ENCODE measurements at regions not wholly inside any gene's neighbourhood (a gene's known extent, or its start where the extent isn't known, plus 50 kb on each side); places are given as distances from the start of the nearest gene placed in this dataset.

GRCh38 chr12:107459641-107460040 lies 226.0 kb upstream of the PWP1 start:
- H3K27me3 Mint-ChIP-seq (ENCODE audit: low read depth): no peaks in the 10 kb centered on the region
- Histone ChIP-seq H3K27ac (ENCODE audit: insufficient read length, low read depth, low read length) (no peak overlapping the region), H3K79me2 (ENCODE audit: insufficient read depth, low read length) (no peaks in the 10 kb centered on the region), H3K4me2 (ENCODE audit: insufficient read depth, insufficient read length, low read length) (no peak overlapping the region), H2BK20ac (ENCODE audit: low read depth, low read length, poor library complexity, severe bottlenecking) (no peak overlapping the region), H2AFZ (ENCODE audit: low read length) (no peak overlapping the region), H3K18ac (ENCODE audit: insufficient read length, low read depth, low read length) (no peak overlapping the region), H4K8ac (replicated peaks; ENCODE audit: insufficient read length, low read depth, low read length) (no peak overlapping the region), H3T11ph (ENCODE audit: low read length) (no peak overlapping the region), H3K56ac (ENCODE audit: insufficient read length, low read depth, low read length) (no peak overlapping the region), H2BK15ac (ENCODE audit: low read depth, low read length) (no peak overlapping the region), H2BK12ac (ENCODE audit: insufficient read length, low read depth, low read length) (no peak overlapping the region), H3K4ac (ENCODE audit: low read depth, low read length) (no peak overlapping the region), H3K27me3 (ENCODE audit: insufficient read depth, low read length) (no peaks in the 10 kb centered on the region), H4K20me1 (ENCODE audit: control insufficient read depth, insufficient read depth, insufficient read length) (no peaks in the 10 kb centered on the region), H3K23ac (ENCODE audit: insufficient read length, low read depth, low read length) (no peak overlapping the region), H4K91ac (ENCODE audit: insufficient read length, low read depth, low read length) (no peak overlapping the region), H4K5ac (ENCODE audit: insufficient read length, low read depth, low read length) (no peak overlapping the region), H2AK5ac (ENCODE audit: insufficient read length, low read length) (no peak overlapping the region), H3K4me1 (ENCODE audit: insufficient read depth, low read length) (no peaks in the 10 kb centered on the region), H3K79me1 (ENCODE audit: insufficient read depth, low read depth, low read length, poor library complexity, severe bottlenecking) (no peaks in the 10 kb centered on the region), H3K9ac (ENCODE audit: extremely low read depth, insufficient read length, low read length) (no peak overlapping the region), H3K9me3 (ENCODE audit: control insufficient read depth, low read depth, low read length) (no peaks in the 10 kb centered on the region), H3K14ac (ENCODE audit: insufficient read depth, low read length) (no peak overlapping the region), H3K23me2 (ENCODE audit: insufficient read length, low read depth, low read length, poor library complexity, severe bottlenecking) (no peaks in the 10 kb centered on the region), H2BK5ac (ENCODE audit: insufficient read length, low read length) (no peak overlapping the region), H2BK120ac (ENCODE audit: low read depth, low read length, poor library complexity, severe bottlenecking) (no peak overlapping the region)
- H3K9me3 Mint-ChIP-seq: no peaks in the 10 kb centered on the region
- peak; percentile 37 for TF ChIP-seq CTCF (conservative IDR thresholded peaks at IDR 0.05)
- no peak overlapping the region for H3K4me3 Mint-ChIP-seq
- H3K36me3 Mint-ChIP-seq (ENCODE audit: insufficient read depth in 1 of 3, low read depth in 3 of 3): no peaks in the 10 kb centered on the region
- no CpG with 5 or more reads among the region's 7 CpGs for WGBS (ENCODE audit: extremely low coverage, insufficient read length, low lambda C conversion rate)
- DNase-seq: peak; percentile 45
- H3K27ac Mint-ChIP-seq: no peak overlapping the region
- peaks cover 2 to 8% of the 10 kb centered on the region in 2 experiments; a peak in 2 of 4 replicates for H3K4me1 Mint-ChIP-seq

All from H9 (cell line).